ENCODE measurements at regions not wholly inside any gene's neighbourhood (a gene's known extent, or its start where the extent isn't known, plus 50 kb on each side); places are given as distances from the start of the nearest gene placed in this dataset.
"Not testable (repeated sequence)": the region's sequence is repeated elsewhere in the genome, so short reads cannot be mapped to it uniquely, and the experiment has no call there.

GRCh38 chr6:141395443-141396008, 737.2 kb upstream of the GJE1 start:
- intact Hi-C loops (cut with DNase I) = no loop called here
- Histone ChIP-seq H3K9me3 (no peaks in the 10 kb centered on the region), H3K4me3 (no peak overlapping the region), H3K4me1 (no peaks in the 10 kb centered on the region), H3K36me3 (no peaks in the 10 kb centered on the region), H3K27ac (no peak overlapping the region), H3K27me3 (no peaks in the 10 kb centered on the region)
- DNase-seq = no peak
- 100% methylated on average over 1 of the region's 9 CpGs; no CpG with 5 or more reads in 1 of the 2 donors for WGBS, 2 donors
- TF ChIP-seq, protein P1, sequence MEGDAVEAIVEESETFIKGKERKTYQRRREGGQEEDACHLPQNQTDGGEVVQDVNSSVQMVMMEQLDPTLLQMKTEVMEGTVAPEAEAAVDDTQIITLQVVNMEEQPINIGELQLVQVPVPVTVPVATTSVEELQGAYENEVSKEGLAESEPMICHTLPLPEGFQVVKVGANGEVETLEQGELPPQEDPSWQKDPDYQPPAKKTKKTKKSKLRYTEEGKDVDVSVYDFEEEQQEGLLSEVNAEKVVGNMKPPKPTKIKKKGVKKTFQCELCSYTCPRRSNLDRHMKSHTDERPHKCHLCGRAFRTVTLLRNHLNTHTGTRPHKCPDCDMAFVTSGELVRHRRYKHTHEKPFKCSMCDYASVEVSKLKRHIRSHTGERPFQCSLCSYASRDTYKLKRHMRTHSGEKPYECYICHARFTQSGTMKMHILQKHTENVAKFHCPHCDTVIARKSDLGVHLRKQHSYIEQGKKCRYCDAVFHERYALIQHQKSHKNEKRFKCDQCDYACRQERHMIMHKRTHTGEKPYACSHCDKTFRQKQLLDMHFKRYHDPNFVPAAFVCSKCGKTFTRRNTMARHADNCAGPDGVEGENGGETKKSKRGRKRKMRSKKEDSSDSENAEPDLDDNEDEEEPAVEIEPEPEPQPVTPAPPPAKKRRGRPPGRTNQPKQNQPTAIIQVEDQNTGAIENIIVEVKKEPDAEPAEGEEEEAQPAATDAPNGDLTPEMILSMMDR (IDR thresholded peaks at IDR 0.05) = no peak
- no peak for TF ChIP-seq POLR2A (IDR thresholded peaks at IDR 0.05)

DNA sequence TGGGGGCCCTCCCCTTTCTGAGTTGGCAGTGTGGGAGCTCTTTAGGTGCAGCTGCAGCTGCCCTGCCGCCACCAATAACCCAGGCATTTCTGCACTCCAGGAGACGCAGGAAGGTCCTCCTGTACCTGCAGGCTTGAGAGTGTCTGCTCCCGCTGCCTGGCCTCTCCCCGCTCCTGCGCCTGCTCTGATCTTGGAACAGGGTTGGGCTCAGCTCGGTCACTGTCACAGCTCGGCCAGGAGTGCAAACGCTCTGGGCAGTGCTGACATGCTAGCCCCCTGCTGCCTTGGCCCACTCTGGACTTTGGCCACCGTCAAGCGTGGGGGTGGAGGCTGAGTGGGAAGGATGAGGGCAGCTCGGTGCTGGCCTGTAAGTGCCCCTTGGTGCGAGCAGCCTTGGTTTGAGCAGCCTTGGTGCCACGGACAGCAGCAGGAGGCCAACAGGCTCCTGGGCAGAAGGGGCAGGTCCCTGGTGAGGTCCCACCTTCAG, 738.1 kb upstream of the GJE1 start:
- 89% methylated on average over 5 of the region's 13 CpGs; no CpG with 5 or more reads in 1 of the 2 donors for WGBS, 2 donors

GRCh38 chr6:141394125-141394536, 738.6 kb upstream of the GJE1 start:
- H3K36me3 ChIP-seq = no peaks in the 10 kb centered on the region
- H3K9me3 ChIP-seq = no peaks in the 10 kb centered on the region
- no peak overlapping the region for H3K27ac ChIP-seq
- TF ChIP-seq, protein P1 (IDR thresholded peaks at IDR 0.05) = no peak
- intact Hi-C loops (cut with DNase I) = no loop called here
- no peak overlapping the region for H3K4me3 ChIP-seq
- no peaks in the 10 kb centered on the region for H3K27me3 ChIP-seq
- H3K4me1 ChIP-seq = no peaks in the 10 kb centered on the region
- no peak for DNase-seq
- WGBS, 2 donors = 100% methylated on average over 1 of the region's 8 CpGs; no CpG with 5 or more reads in 1 of the 2 donors

More for the DNA sequence above, 738.1 kb upstream of the GJE1 start:
- Histone ChIP-seq H3K9me3 (no peaks in the 10 kb centered on the region), H3K27ac (no peak overlapping the region), H3K36me3 (no peaks in the 10 kb centered on the region), H3K4me1 (no peaks in the 10 kb centered on the region), H3K4me3 (no peak overlapping the region), H3K27me3 (no peaks in the 10 kb centered on the region)
- intact Hi-C loops (cut with DNase I) = no loop called here
- TF ChIP-seq POLR2A (IDR thresholded peaks at IDR 0.05) = no peak
- TF ChIP-seq, protein P1 (IDR thresholded peaks at IDR 0.05) = no peak
- DNase-seq = no peak

DNA sequence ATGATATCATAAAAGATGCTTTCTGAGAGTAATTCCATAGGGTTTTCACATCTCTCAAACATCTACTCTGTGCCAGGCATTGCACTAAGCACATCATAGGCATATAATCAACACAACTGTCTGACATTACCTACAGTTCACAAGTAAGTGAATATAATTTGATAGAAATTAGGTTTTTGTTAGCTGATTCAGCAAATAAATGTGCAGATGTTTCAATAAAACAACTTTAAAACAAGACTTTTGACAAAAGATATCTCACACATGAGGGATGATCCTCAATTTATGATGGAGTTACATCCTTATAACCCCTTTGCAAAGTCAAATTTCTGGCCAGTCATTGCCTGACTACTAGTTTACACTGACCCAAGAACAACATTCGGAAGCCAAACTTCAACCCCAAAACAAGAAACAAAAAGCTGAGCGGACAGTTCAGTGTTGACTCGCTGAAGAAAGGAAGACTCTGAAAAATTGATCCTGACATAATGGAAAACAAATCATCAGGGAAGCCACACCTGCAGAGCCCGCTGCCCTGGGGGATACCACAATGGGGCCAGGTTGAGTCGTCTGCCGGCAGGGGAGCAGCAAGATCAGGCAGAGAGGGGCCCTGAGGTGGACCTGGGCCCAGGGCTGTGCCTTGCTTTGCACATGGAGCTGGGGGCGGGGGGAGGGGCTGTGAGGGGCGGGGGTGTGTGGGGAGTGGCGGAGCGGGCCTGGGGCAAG, 739.2 kb upstream of the GJE1 start:
- DNase-seq = no peak
- no peak overlapping the region for H3K27ac ChIP-seq
- WGBS, 2 donors = 93% methylated on average over 5 to 6 of the region's 10 CpGs
- intact Hi-C loops (cut with DNase I) = no loop called here
- no peaks in the 10 kb centered on the region for H3K4me1 ChIP-seq
- no peak overlapping the region for H3K4me3 ChIP-seq
- no peaks in the 10 kb centered on the region for H3K36me3 ChIP-seq
- no peaks in the 10 kb centered on the region for H3K27me3 ChIP-seq
- TF ChIP-seq, protein P1 (IDR thresholded peaks at IDR 0.05) = no peak
- TF ChIP-seq POLR2A (IDR thresholded peaks at IDR 0.05) = no peak
- no peaks in the 10 kb centered on the region for H3K9me3 ChIP-seq

DNA sequence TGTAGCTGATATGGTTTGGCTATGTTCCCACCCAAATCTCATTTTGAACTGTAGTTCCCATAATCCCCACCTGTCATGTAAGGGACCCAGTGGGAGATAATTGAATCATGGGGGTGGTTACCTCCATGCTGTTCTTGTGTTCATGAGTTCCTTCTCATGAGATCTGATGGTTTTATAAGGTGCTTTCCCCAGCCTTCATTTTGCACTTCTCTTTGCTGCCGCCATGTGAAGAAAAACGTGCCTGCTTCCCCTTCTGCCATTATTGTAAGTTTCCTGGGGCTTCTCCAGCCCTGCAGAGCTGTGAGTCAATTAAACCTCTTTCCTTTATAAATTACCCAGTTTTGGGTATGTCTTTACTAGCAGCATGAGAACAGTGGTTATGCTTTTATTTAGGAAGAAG, 741.6 kb upstream of the GJE1 start:
- WGBS, 2 donors = 84 to 88% methylated on average over 2 of the region's 2 CpGs
- intact Hi-C loops (cut with DNase I) = not testable (repeated sequence)

More for the DNA sequence above, 741.6 kb upstream of the GJE1 start:
- not testable (repeated sequence) for DNase-seq, H3K9me3 ChIP-seq, H3K27ac ChIP-seq, H3K36me3 ChIP-seq, H3K4me3 ChIP-seq, H3K4me1 ChIP-seq, H3K27me3 ChIP-seq
